Activated CD8-positive, alpha-beta memory T cell treated with anti-CD3 and anti-CD28 coated beads, Interleukin-2, amount 10 ng/mL, durations not matched to agents 7 days and 5 days (primary cell): ENCODE measurements at regions not wholly inside any gene's neighbourhood (a gene's known extent, or its start where the extent isn't known, plus 50 kb on each side); places are given as distances from the start of the nearest gene placed in this dataset.

Experiments
- ATAC-seq: fragments of 150-1000 bp; cut with Tn5 transposase; one replicate; pipeline ENCODE4 v1.10.0; 2021; ENCODE audit warnings: moderate library complexity
- CTCF ChIA-PET: fragments of 350-600 bp; sonication (Branson Sonifier 250); formaldehyde crosslinking; loops from one replicate; lab custom pipeline; 2021; ENCODE audit warnings: antibody characterized with exemption; lab: Charles Lee
- DNase-seq: peaks from one replicate; pipeline ENCODE4 v3.0.0-alpha.2; 2020
- H3K27ac Mint-ChIP-seq: one replicate; pipeline ENCODE4 v1.8.0; 2021; ENCODE audit warnings: mild to moderate bottlenecking, mixed read lengths
- H3K27me3 Mint-ChIP-seq: one replicate; pipeline ENCODE4 v1.8.0; 2021; ENCODE audit warnings: mixed read lengths
- H3K36me3 Mint-ChIP-seq: one replicate; pipeline ENCODE4 v1.8.0; 2021; ENCODE audit warnings: mild to moderate bottlenecking, mixed read lengths
- H3K4me1 Mint-ChIP-seq: one replicate; pipeline ENCODE4 v1.8.0; 2021; ENCODE audit warnings: mixed read lengths
- H3K4me3 Mint-ChIP-seq: one replicate; pipeline ENCODE4 v1.8.0; 2021; ENCODE audit warnings: mild to moderate bottlenecking, moderate library complexity, mixed read lengths
- H3K9me3 Mint-ChIP-seq: one replicate; pipeline ENCODE4 v1.8.0; 2022; ENCODE audit warnings: low read depth, mixed read lengths

- H3K9me3 Mint-ChIP-seq = no peaks in the 10 kb centered on the region
- no peaks in the 10 kb centered on the region for H3K4me1 Mint-ChIP-seq
- DNase-seq = no peak
Measured at GRCh38 chr10:45180946-45181875, 134.2 kb downstream of the OR13A1 start.

DNA sequence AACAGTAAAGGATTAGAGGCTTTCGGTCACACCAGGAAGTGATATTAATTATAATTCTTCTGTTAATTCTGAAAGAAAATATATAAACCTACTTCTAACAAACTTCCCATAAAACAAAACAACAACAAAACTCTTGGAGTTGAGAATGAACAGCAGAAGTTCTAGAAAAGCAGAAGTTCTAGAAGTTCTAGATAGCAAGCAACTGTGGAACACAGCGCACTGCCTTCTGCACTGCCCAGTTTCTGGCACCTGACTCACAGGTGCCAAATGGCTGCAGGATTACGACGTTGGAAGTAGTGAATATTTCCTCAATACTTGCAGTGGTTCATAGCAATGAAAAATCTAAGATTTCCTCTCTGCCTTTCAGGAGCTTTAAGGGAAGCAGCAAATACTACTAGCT, 132.2 kb downstream of the OR13A1 start:
- H3K9me3 Mint-ChIP-seq = no peaks in the 10 kb centered on the region
- no peak for DNase-seq
- H3K4me1 Mint-ChIP-seq = no peaks in the 10 kb centered on the region
- H3K4me3 Mint-ChIP-seq = no peak overlapping the region
- H3K27ac Mint-ChIP-seq = no peak overlapping the region
- H3K36me3 Mint-ChIP-seq = no peaks in the 10 kb centered on the region
- CTCF ChIA-PET = no interaction called here
- no peak for ATAC-seq
- H3K27me3 Mint-ChIP-seq = peaks cover 3% of the 10 kb centered on the region

More at GRCh38 chr10:45180946-45181875, 134.2 kb downstream of the OR13A1 start:
- Mint-ChIP-seq H3K27me3 (peaks cover 12% of the 10 kb centered on the region), H3K27ac (no peak overlapping the region), H3K4me3 (no peak overlapping the region), H3K36me3 (no peaks in the 10 kb centered on the region)
- no peak for ATAC-seq
- CTCF ChIA-PET = no interaction called here

GRCh38 chr10:45197816-45198485, 117.5 kb downstream of the OR13A1 start:
- Mint-ChIP-seq H3K27ac (no peak overlapping the region), H3K4me3 (no peak overlapping the region), H3K9me3 (no peaks in the 10 kb centered on the region), H3K27me3 (peaks cover 4% of the 10 kb centered on the region), H3K4me1 (no peaks in the 10 kb centered on the region), H3K36me3 (no peaks in the 10 kb centered on the region)
- CTCF ChIA-PET = no interaction called here
- ATAC-seq (no peak), DNase-seq (no peak)

GRCh38 chr10:45198486-45199204, 116.8 kb downstream of the OR13A1 start:
- Mint-ChIP-seq H3K36me3 (no peaks in the 10 kb centered on the region), H3K4me1 (no peaks in the 10 kb centered on the region), H3K4me3 (no peak overlapping the region), H3K27me3 (peaks cover 5% of the 10 kb centered on the region), H3K27ac (no peak overlapping the region), H3K9me3 (no peaks in the 10 kb centered on the region)
- ATAC-seq (no peak), DNase-seq (no peak)
- CTCF ChIA-PET = no interaction called here

DNA sequence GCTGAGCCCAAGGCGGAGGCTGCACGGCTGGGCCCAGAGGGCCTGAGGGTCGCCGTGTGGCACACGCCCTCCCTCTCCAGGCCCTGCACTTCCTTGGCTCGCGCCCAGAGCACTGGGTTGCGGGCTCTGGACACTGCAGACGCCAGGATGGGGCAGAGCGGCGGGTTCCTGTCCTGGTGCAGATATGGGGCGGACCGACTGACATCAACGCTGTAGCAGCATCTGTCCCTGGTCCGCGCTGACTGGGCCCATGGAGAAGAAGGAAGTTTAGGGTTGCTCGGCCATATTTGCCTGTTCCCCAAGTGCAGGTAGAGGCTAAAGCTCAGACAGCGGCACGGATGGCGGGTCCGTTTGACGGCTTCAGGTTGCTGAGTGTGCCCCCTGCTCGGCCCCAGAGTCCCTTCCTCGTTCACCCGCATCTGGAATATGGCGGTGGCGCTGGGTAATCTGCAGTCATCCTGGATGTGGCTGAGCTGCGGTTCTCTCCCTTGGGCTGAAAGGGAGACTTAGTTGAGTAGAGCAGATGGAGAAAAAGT, 116.1 kb downstream of the OR13A1 start:
- CTCF ChIA-PET = no interaction called here
- Mint-ChIP-seq H3K36me3 (no peaks in the 10 kb centered on the region), H3K27ac (no peak overlapping the region), H3K4me1 (no peaks in the 10 kb centered on the region), H3K27me3 (peaks cover 10% of the 10 kb centered on the region), H3K9me3 (no peaks in the 10 kb centered on the region), H3K4me3 (no peak overlapping the region)
- no peak for DNase-seq
- ATAC-seq = no peak

- Mint-ChIP-seq H3K4me3 (no peak overlapping the region), H3K9me3 (no peaks in the 10 kb centered on the region), H3K27ac (no peak overlapping the region), H3K27me3 (peaks cover 10% of the 10 kb centered on the region), H3K36me3 (no peaks in the 10 kb centered on the region), H3K4me1 (no peaks in the 10 kb centered on the region)
- ATAC-seq = no peak
- CTCF ChIA-PET = no interaction called here
- DNase-seq = no peak
Measured at GRCh38 chr10:45201271-45201670, 114.1 kb downstream of the OR13A1 start.

DNA sequence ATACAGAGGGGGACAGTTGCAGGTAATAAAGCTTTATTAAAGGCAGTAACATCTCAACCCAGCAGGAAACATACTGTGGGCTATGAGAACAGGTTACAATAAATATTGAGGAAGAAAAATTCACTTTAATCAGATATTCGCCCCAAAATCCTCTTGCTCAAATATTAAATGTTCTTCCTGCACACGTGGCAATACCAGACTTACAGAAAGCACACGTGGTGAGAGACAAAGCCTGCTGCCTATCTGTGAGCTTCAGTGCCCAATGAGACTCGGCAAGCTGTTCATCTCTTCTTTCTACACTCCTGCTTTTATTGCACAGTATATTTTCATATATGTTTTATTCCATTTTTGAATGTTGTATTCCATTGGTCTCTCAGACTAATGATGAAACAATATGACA, 113.2 kb downstream of the OR13A1 start:
- Mint-ChIP-seq H3K9me3 (no peaks in the 10 kb centered on the region), H3K27ac (no peak overlapping the region), H3K4me3 (no peak overlapping the region), H3K36me3 (no peaks in the 10 kb centered on the region), H3K27me3 (peaks cover 17% of the 10 kb centered on the region), H3K4me1 (no peaks in the 10 kb centered on the region)
- CTCF ChIA-PET = no interaction called here
- ATAC-seq (no peak), DNase-seq (no peak)

GRCh38 chr10:45204954-45205775, 110.2 kb downstream of the OR13A1 start:
- ATAC-seq (no peak), DNase-seq (no peak)
- CTCF ChIA-PET = no interaction called here
- no peak overlapping the region for H3K27ac Mint-ChIP-seq
- peaks cover 31% of the 10 kb centered on the region for H3K27me3 Mint-ChIP-seq
- no peaks in the 10 kb centered on the region for H3K4me1 Mint-ChIP-seq
- H3K4me3 Mint-ChIP-seq = no peak overlapping the region
- H3K9me3 Mint-ChIP-seq = no peaks in the 10 kb centered on the region
- no peaks in the 10 kb centered on the region for H3K36me3 Mint-ChIP-seq

DNA sequence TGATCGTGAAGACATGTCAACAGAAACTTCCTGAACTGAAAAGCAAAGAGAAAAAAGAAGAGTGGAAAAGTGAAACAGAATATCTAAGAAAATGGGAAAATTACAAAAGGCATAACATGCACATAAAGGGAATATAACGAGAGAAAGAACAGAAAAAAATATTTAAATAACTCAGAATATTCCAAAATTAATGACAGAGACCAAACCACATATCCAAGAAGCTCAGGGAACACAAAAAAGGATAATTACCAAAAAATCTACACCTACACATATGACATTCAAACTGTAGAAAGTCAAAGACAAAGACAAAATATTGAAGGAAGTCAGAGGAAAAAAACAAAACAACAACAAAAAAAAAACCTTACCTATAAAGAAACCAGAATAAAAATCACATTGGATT, 105.5 kb downstream of the OR13A1 start:
- Mint-ChIP-seq H3K27me3 (peaks cover 36% of the 10 kb centered on the region), H3K4me1 (no peaks in the 10 kb centered on the region), H3K4me3 (no peak overlapping the region), H3K36me3 (no peaks in the 10 kb centered on the region), H3K9me3 (no peaks in the 10 kb centered on the region), H3K27ac (no peak overlapping the region)
- CTCF ChIA-PET = no interaction called here
- no peak for DNase-seq
- ATAC-seq = no peak

GRCh38 chr10:45211576-45211975, 103.8 kb downstream of the OR13A1 start:
- DNase-seq (no peak), ATAC-seq (no peak)
- no peak overlapping the region for H3K4me3 Mint-ChIP-seq
- CTCF ChIA-PET = no interaction called here
- H3K4me1 Mint-ChIP-seq = no peaks in the 10 kb centered on the region
- no peaks in the 10 kb centered on the region for H3K9me3 Mint-ChIP-seq
- H3K36me3 Mint-ChIP-seq = no peaks in the 10 kb centered on the region
- H3K27ac Mint-ChIP-seq = no peak overlapping the region
- H3K27me3 Mint-ChIP-seq = peaks cover 38% of the 10 kb centered on the region

- CTCF ChIA-PET = interaction anchor here (3.8 kb wide), 1 partner anchor 15 kb away, joined by 14 read pairs; no protein-coding TSS in a partner anchor
- H3K36me3 Mint-ChIP-seq = no peaks in the 10 kb centered on the region
- H3K27me3 Mint-ChIP-seq = peaks cover 9% of the 10 kb centered on the region
- H3K4me1 Mint-ChIP-seq = no peaks in the 10 kb centered on the region
- no peaks in the 10 kb centered on the region for H3K9me3 Mint-ChIP-seq
- no peak overlapping the region for H3K27ac Mint-ChIP-seq
- ATAC-seq = no peak
- no peak for DNase-seq
- H3K4me3 Mint-ChIP-seq = no peak overlapping the region
Measured at GRCh38 chr10:45219416-45219815, 96.0 kb downstream of the OR13A1 start.

GRCh38 chr10:45220931-45221330, 94.5 kb downstream of the OR13A1 start:
- Mint-ChIP-seq H3K9me3 (no peaks in the 10 kb centered on the region), H3K4me3 (no peak overlapping the region), H3K27me3 (peaks cover 9% of the 10 kb centered on the region)

More at GRCh38 chr10:45220931-45221330, 94.5 kb downstream of the OR13A1 start:
- no peak overlapping the region for H3K27ac Mint-ChIP-seq
- ATAC-seq = no peak
- CTCF ChIA-PET = interaction anchor here (3.8 kb wide), 1 partner anchor 14 kb away, joined by 14 read pairs; no protein-coding TSS in a partner anchor
- H3K4me1 Mint-ChIP-seq = no peaks in the 10 kb centered on the region
- no peak for DNase-seq
- no peaks in the 10 kb centered on the region for H3K36me3 Mint-ChIP-seq
